HEK293T (cell line): ENCODE measurements at regions not wholly inside any gene's neighbourhood (a gene's known extent, or its start where the extent isn't known, plus 50 kb on each side); places are given as distances from the start of the nearest gene placed in this dataset.

Experiments
- CTCF ChIA-PET: fragments of 350-600 bp; formaldehyde crosslinking; extraction: SDS; loops from one replicate; lab custom pipeline; 2021; ENCODE audit warnings: antibody characterized with exemption, inconsistent platforms; lab: Yijun Ruan, JAX
- POLR2A ChIA-PET: fragments of 350-600 bp; formaldehyde crosslinking; extraction: SDS; loops from one replicate; lab custom pipeline; 2020; ENCODE audit warnings: antibody characterized with exemption, inconsistent platforms; lab: Yijun Ruan, JAX
- DNase-seq: peaks from one replicate; pipeline ENCODE4 v3.0.0; 2012; ENCODE audit warnings: mixed read lengths; ENCODE audit errors: extremely low spot score
- ARNT ChIP-seq: fragments of 450-650 bp; IDR thresholded peaks from 2 replicates; pipeline ENCODE4 v1.6.1; 2017; ENCODE audit warnings: mild to moderate bottlenecking
- BHLHE40 ChIP-seq: fragments of 450-650 bp; IDR thresholded peaks from 2 replicates; pipeline ENCODE4 v1.6.1; 2016; ENCODE audit warnings: mild to moderate bottlenecking, moderate library complexity, borderline replicate concordance
- CTBP1 ChIP-seq: fragments of 450-650 bp; IDR thresholded peaks from 2 replicates; pipeline ENCODE4 v1.6.1; 2016; ENCODE audit warnings: borderline replicate concordance
- ELF4 ChIP-seq: fragments of 450-650 bp; IDR thresholded peaks from 2 replicates; pipeline ENCODE4 v1.6.1; 2017; ENCODE audit warnings: antibody characterized with exemption
- FOXA1 ChIP-seq: fragments of 450-650 bp; IDR thresholded peaks from 2 replicates; pipeline ENCODE4 v1.6.1; 2016; ENCODE audit warnings: mild to moderate bottlenecking
- FOXK2 ChIP-seq: fragments of 450-650 bp; IDR thresholded peaks from 2 replicates; pipeline ENCODE4 v1.6.1; 2016; ENCODE audit warnings: mild to moderate bottlenecking
- FOXM1 ChIP-seq: fragments of 450-650 bp; IDR thresholded peaks from 2 replicates; pipeline ENCODE4 v1.6.1; 2017; ENCODE audit warnings: mild to moderate bottlenecking, borderline replicate concordance
- HDGF ChIP-seq: fragments of 450-650 bp; IDR thresholded peaks from 2 replicates; pipeline ENCODE4 v1.6.1; 2017; ENCODE audit warnings: antibody characterized with exemption, borderline replicate concordance
- L3MBTL2 ChIP-seq: fragments of 450-650 bp; conservative IDR thresholded peaks from 2 replicates; pipeline ENCODE4 v1.6.1; 2016; ENCODE audit warnings: mild to moderate bottlenecking
- LEF1 ChIP-seq: fragments of 450-650 bp; IDR thresholded peaks from 2 replicates; pipeline ENCODE4 v1.6.1; 2017; ENCODE audit warnings: mild to moderate bottlenecking, borderline replicate concordance
- NFRKB ChIP-seq: fragments of 450-650 bp; IDR thresholded peaks from 2 replicates; pipeline ENCODE4 v1.6.1; 2016; ENCODE audit warnings: mild to moderate bottlenecking, moderate library complexity
- PKNOX1 ChIP-seq: fragments of 450-650 bp; IDR thresholded peaks from 2 replicates; pipeline ENCODE4 v1.6.1; 2016
- SP1 ChIP-seq: fragments of 450-650 bp; IDR thresholded peaks from 2 replicates; pipeline ENCODE4 v1.6.1; 2017
- SUZ12 ChIP-seq: fragments of 450-650 bp; IDR thresholded peaks from 2 replicates; pipeline ENCODE4 v1.6.1; 2016; ENCODE audit warnings: mild to moderate bottlenecking
- TARDBP ChIP-seq: fragments of 450-650 bp; IDR thresholded peaks from 2 replicates; pipeline ENCODE4 v1.6.1; 2016
- ZNF384 ChIP-seq: fragments of 450-650 bp; IDR thresholded peaks from 2 replicates; pipeline ENCODE4 v1.6.1; 2016

GRCh38 chr9:81086416-81086815 is 602.9 kb downstream of the TLE1 start:
- POLR2A ChIA-PET: no interaction called here
- no peak for DNase-seq
- no peak for TF ChIP-seq ARNT
- TF ChIP-seq SUZ12: no peak
- no peak for TF ChIP-seq CTBP1
- TF ChIP-seq HDGF: no peak
- TF ChIP-seq L3MBTL2: no peak
- TF ChIP-seq BHLHE40: no peak
- no peak for TF ChIP-seq FOXM1
- CTCF ChIA-PET: no interaction called here

- ChIA-PET POLR2A (no interaction called here), CTCF (no interaction called here)
- DNase-seq: no peak
- TF ChIP-seq PKNOX1 (no peak), TARDBP (no peak), SUZ12 (no peak), ELF4 (no peak)
Measured at GRCh38 chr9:81083854-81084512, 605.4 kb downstream of the TLE1 start.

- ChIA-PET POLR2A (no interaction called here), CTCF (no interaction called here)
- TF ChIP-seq ELF4: no peak
- no peak for TF ChIP-seq FOXK2
- TF ChIP-seq CTBP1: no peak
- TF ChIP-seq PKNOX1: no peak
- TF ChIP-seq FOXA1: no peak
- no peak for TF ChIP-seq SUZ12
- no peak for TF ChIP-seq NFRKB
- TF ChIP-seq L3MBTL2: no peak
- no peak for TF ChIP-seq SP1
- peak; percentile 33 for DNase-seq
Measured at GRCh38 chr9:81083067-81083466, 606.3 kb downstream of the TLE1 start.

GRCh38 chr9:81082221-81082620 is 607.1 kb downstream of the TLE1 start:
- no peak for TF ChIP-seq L3MBTL2
- TF ChIP-seq FOXK2: no peak
- TF ChIP-seq PKNOX1: no peak
- TF ChIP-seq FOXA1: no peak
- DNase-seq: no peak
- POLR2A ChIA-PET: no interaction called here
- CTCF ChIA-PET: no interaction called here

- ChIA-PET CTCF (no interaction called here), POLR2A (no interaction called here)
- DNase-seq: no peak
- no peak for TF ChIP-seq SP1
- no peak for TF ChIP-seq PKNOX1
- no peak for TF ChIP-seq CTBP1
- no peak for TF ChIP-seq FOXA1
- TF ChIP-seq ZNF384: no peak
- TF ChIP-seq BHLHE40: no peak
Measured at GRCh38 chr9:81080900-81081299, 608.4 kb downstream of the TLE1 start.

GRCh38 chr9:81080185-81080584 is 609.2 kb downstream of the TLE1 start:
- DNase-seq: no peak
- POLR2A ChIA-PET: no interaction called here
- TF ChIP-seq ZNF384 (no peak), HDGF (no peak), FOXA1 (no peak), FOXM1 (no peak)
- CTCF ChIA-PET: no interaction called here

- no peak for TF ChIP-seq L3MBTL2
- no peak for TF ChIP-seq LEF1
- TF ChIP-seq BHLHE40: no peak
- CTCF ChIA-PET: no interaction called here
- POLR2A ChIA-PET: no interaction called here
- DNase-seq: no peak
Measured at GRCh38 chr9:81079055-81079454, 610.3 kb downstream of the TLE1 start.

GRCh38 chr9:81078555-81078954 is 610.8 kb downstream of the TLE1 start:
- DNase-seq: no peak
- ChIA-PET POLR2A (no interaction called here), CTCF (no interaction called here)
- TF ChIP-seq NFRKB (no peak), SP1 (no peak), PKNOX1 (no peak), TARDBP (no peak), ELF4 (no peak), FOXK2 (no peak), ZNF384 (no peak), SUZ12 (no peak), ARNT (no peak), HDGF (no peak), FOXM1 (no peak), CTBP1 (no peak), LEF1 (no peak), BHLHE40 (no peak), L3MBTL2 (no peak), FOXA1 (no peak)
